ENCODE measurements at regions not wholly inside any gene's neighbourhood (a gene's known extent, or its start where the extent isn't known, plus 50 kb on each side); places are given as distances from the start of the nearest gene placed in this dataset.
"Not testable (repeated sequence)": the region's sequence is repeated elsewhere in the genome, so short reads cannot be mapped to it uniquely, and the experiment has no call there.

- no peak for DNase-seq (ENCODE audit: low spot score in 2 of 2)
- Histone ChIP-seq H3K4me3 (no peak overlapping the region), H3K4me1 (no peaks in the 10 kb centered on the region), H3K27me3 (no peaks in the 10 kb centered on the region), H3K9me3 (no peaks in the 10 kb centered on the region), H3K36me3 (no peaks in the 10 kb centered on the region), H3K27ac (no peak overlapping the region)
- no peak for TF ChIP-seq POLR2A (IDR thresholded peaks at IDR 0.05)
- TF ChIP-seq EP300 (IDR thresholded peaks at IDR 0.05) = no peak
- no peak for TF ChIP-seq CTCF (IDR thresholded peaks at IDR 0.05)
- 77 to 81% methylated on average over 4 of the region's 4 CpGs for WGBS, 2 donors
These were observed 265.2 kb upstream of the ZNF385D start for GRCh38 chr3:22016197-22016596.

- H3K4me1 ChIP-seq; DNase-seq (ENCODE audit: low spot score in 2 of 2); H3K9me3 ChIP-seq; H3K27ac ChIP-seq; H3K4me3 ChIP-seq; H3K27me3 ChIP-seq; H3K36me3 ChIP-seq: not testable (repeated sequence)
- 89 to 95% methylated on average over 5 of the region's 5 CpGs for WGBS, 2 donors
These were observed 273.6 kb upstream of the ZNF385D start for GRCh38 chr3:22024638-22025037.

- Histone ChIP-seq H3K4me3 (no peak overlapping the region), H3K36me3 (no peaks in the 10 kb centered on the region), H3K4me1 (no peaks in the 10 kb centered on the region), H3K9me3 (no peaks in the 10 kb centered on the region), H3K27ac (no peak overlapping the region), H3K27me3 (no peaks in the 10 kb centered on the region)
- WGBS, 2 donors = 91 to 94% methylated on average over 4 of the region's 4 CpGs
- TF ChIP-seq CTCF (IDR thresholded peaks at IDR 0.05) (no peak), POLR2A (IDR thresholded peaks at IDR 0.05) (no peak), EP300 (IDR thresholded peaks at IDR 0.05) (no peak)
- DNase-seq (ENCODE audit: low spot score in 2 of 2) = no peak
These were observed 278.5 kb upstream of the ZNF385D start for GRCh38 chr3:22029480-22029879.

GRCh38 chr3:22039161-22039560 lies 288.2 kb upstream of the ZNF385D start:
- Histone ChIP-seq H3K36me3 (no peaks in the 10 kb centered on the region), H3K9me3 (no peaks in the 10 kb centered on the region), H3K27ac (no peak overlapping the region), H3K4me1 (no peaks in the 10 kb centered on the region), H3K27me3 (no peaks in the 10 kb centered on the region), H3K4me3 (no peak overlapping the region)
- TF ChIP-seq CTCF (IDR thresholded peaks at IDR 0.05) (no peak), EP300 (IDR thresholded peaks at IDR 0.05) (no peak), POLR2A (IDR thresholded peaks at IDR 0.05) (no peak)
- no peak for DNase-seq (ENCODE audit: low spot score in 2 of 2)

GRCh38 chr3:22040150-22040549 lies 289.1 kb upstream of the ZNF385D start:
- Histone ChIP-seq H3K36me3 (no peaks in the 10 kb centered on the region), H3K4me3 (no peak overlapping the region), H3K4me1 (no peaks in the 10 kb centered on the region), H3K27me3 (no peaks in the 10 kb centered on the region), H3K9me3 (no peaks in the 10 kb centered on the region), H3K27ac (no peak overlapping the region)
- no peak for TF ChIP-seq POLR2A (IDR thresholded peaks at IDR 0.05)
- TF ChIP-seq EP300 (IDR thresholded peaks at IDR 0.05) = no peak
- TF ChIP-seq CTCF (IDR thresholded peaks at IDR 0.05) = no peak
- no peak for DNase-seq (ENCODE audit: low spot score in 2 of 2)
- 85 to 92% methylated on average over 1 of the region's 1 CpG for WGBS, 2 donors

DNA sequence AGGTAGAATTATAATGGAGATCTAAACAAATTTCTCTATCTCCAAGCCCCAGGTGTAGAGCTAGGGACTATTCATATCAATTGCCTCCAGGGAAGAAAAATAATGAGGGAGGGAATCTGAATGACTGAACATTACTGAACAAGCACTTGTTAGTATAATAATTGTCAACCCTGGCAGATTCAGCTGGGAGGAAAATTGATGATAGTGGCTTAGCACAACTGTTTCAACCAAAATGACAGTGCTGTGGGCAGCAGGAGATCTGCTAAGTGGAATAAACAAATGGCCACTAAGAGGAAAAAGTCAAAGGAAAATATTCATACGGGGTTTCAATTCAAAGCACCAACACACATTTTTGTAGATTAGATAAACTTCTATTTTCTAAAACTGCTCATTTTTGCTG lies 294.9 kb upstream of the ZNF385D start:
- no peak for DNase-seq (ENCODE audit: low spot score in 2 of 2)
- H3K4me3 ChIP-seq = no peak overlapping the region
- TF ChIP-seq CTCF (IDR thresholded peaks at IDR 0.05) (no peak), EP300 (IDR thresholded peaks at IDR 0.05) (no peak), POLR2A (IDR thresholded peaks at IDR 0.05) (no peak)
- no peaks in the 10 kb centered on the region for H3K4me1 ChIP-seq
- no peak overlapping the region for H3K27ac ChIP-seq
- H3K9me3 ChIP-seq = no peaks in the 10 kb centered on the region
- 44 to 45% methylated on average over 1 of the region's 1 CpG for WGBS, 2 donors
- H3K27me3 ChIP-seq = no peaks in the 10 kb centered on the region
- no peaks in the 10 kb centered on the region for H3K36me3 ChIP-seq
